ENCODE measurements at regions not wholly inside any gene's neighbourhood (a gene's known extent, or its start where the extent isn't known, plus 50 kb on each side); places are given as distances from the start of the nearest gene placed in this dataset.

- no peaks in the 10 kb centered on the region for H3K9me2 ChIP-seq (ENCODE audit: insufficient read depth, low read length)
- H3K4me3 ChIP-seq (ENCODE audit: low read length): no peak overlapping the region
- no peak for TF ChIP-seq RAD21 (conservative IDR thresholded peaks at IDR 0.05)
- no peak overlapping the region for H3K9ac ChIP-seq (ENCODE audit: low read length)
- H3K27ac ChIP-seq (ENCODE audit: low read length): no peak overlapping the region
- no peaks in the 10 kb centered on the region for H4K20me1 ChIP-seq (ENCODE audit: insufficient read depth)
- H3F3A ChIP-seq (ENCODE audit: insufficient read depth, low read length, poor library complexity, severe bottlenecking): no peaks in the 10 kb centered on the region
- no peaks in the 10 kb centered on the region for H3K36me3 ChIP-seq (ENCODE audit: insufficient read depth, low read length)
- no peak overlapping the region for H2AFZ ChIP-seq (ENCODE audit: low read depth, low read length)
- no peaks in the 10 kb centered on the region for H3K9me3 ChIP-seq (ENCODE audit: low read length)
- no peak overlapping the region for H3K4me2 ChIP-seq (ENCODE audit: low read length)
- H3K27me3 ChIP-seq (ENCODE audit: insufficient read depth, low read depth, low read length): no peaks in the 10 kb centered on the region
- H3K79me2 ChIP-seq (replicated peaks; ENCODE audit: insufficient read depth, low read length): no peaks in the 10 kb centered on the region
These were observed 559.3 kb upstream of the ID2 start for GRCh38 chr2:8122520-8122919.

DNA sequence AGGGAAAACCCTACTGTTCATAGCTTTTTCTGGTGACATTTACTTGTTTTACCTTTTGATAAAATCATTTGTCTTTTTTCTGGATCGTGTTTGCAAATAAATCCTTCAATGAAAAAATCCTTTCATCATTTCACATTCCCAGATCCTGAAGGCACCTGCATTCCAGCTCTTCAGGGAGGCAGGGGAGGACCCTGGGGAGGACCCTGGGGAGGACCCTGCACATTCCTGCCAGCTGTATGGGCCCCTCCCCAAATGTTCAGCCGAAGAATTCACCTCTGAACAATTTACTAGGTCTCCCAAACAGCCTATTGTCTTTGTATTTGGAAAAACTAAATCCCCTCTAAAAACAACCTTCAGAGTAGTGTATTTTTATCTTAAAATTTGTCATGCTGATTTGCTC, 558.4 kb upstream of the ID2 start:
- Histone ChIP-seq H3K9me3 (ENCODE audit: low read length) (no peaks in the 10 kb centered on the region), H3K27ac (ENCODE audit: low read length) (no peak overlapping the region), H3K36me3 (ENCODE audit: insufficient read depth, low read length) (no peaks in the 10 kb centered on the region), H4K20me1 (ENCODE audit: insufficient read depth) (no peaks in the 10 kb centered on the region), H3K9me2 (ENCODE audit: insufficient read depth, low read length) (no peaks in the 10 kb centered on the region), H3K27me3 (ENCODE audit: insufficient read depth, low read depth, low read length) (no peaks in the 10 kb centered on the region), H3K4me2 (ENCODE audit: low read length) (no peak overlapping the region), H3K9ac (ENCODE audit: low read length) (no peak overlapping the region), H3F3A (ENCODE audit: insufficient read depth, low read length, poor library complexity, severe bottlenecking) (no peaks in the 10 kb centered on the region), H3K4me3 (ENCODE audit: low read length) (no peak overlapping the region), H2AFZ (ENCODE audit: low read depth, low read length) (no peak overlapping the region), H3K79me2 (replicated peaks; ENCODE audit: insufficient read depth, low read length) (no peaks in the 10 kb centered on the region)
- TF ChIP-seq, protein P1, sequence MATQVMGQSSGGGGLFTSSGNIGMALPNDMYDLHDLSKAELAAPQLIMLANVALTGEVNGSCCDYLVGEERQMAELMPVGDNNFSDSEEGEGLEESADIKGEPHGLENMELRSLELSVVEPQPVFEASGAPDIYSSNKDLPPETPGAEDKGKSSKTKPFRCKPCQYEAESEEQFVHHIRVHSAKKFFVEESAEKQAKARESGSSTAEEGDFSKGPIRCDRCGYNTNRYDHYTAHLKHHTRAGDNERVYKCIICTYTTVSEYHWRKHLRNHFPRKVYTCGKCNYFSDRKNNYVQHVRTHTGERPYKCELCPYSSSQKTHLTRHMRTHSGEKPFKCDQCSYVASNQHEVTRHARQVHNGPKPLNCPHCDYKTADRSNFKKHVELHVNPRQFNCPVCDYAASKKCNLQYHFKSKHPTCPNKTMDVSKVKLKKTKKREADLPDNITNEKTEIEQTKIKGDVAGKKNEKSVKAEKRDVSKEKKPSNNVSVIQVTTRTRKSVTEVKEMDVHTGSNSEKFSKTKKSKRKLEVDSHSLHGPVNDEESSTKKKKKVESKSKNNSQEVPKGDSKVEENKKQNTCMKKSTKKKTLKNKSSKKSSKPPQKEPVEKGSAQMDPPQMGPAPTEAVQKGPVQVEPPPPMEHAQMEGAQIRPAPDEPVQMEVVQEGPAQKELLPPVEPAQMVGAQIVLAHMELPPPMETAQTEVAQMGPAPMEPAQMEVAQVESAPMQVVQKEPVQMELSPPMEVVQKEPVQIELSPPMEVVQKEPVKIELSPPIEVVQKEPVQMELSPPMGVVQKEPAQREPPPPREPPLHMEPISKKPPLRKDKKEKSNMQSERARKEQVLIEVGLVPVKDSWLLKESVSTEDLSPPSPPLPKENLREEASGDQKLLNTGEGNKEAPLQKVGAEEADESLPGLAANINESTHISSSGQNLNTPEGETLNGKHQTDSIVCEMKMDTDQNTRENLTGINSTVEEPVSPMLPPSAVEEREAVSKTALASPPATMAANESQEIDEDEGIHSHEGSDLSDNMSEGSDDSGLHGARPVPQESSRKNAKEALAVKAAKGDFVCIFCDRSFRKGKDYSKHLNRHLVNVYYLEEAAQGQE (IDR thresholded peaks at IDR 0.05; ENCODE audit: borderline replicate concordance): no peak
- TF ChIP-seq RAD21 (conservative IDR thresholded peaks at IDR 0.05) (no peak), SMC3 (conservative IDR thresholded peaks at IDR 0.05; ENCODE audit: poor library complexity) (no peak), CTCF (IDR thresholded peaks at IDR 0.05; ENCODE audit: poor library complexity, severe bottlenecking) (no peak), EP300 (conservative IDR thresholded peaks at IDR 0.05; ENCODE audit: poor library complexity, severe bottlenecking) (no peak), TAF1 (IDR thresholded peaks at IDR 0.05; ENCODE audit: low read depth) (no peak), POLR2AphosphoS5 (IDR thresholded peaks at IDR 0.05) (no peak), EZH2 (IDR thresholded peaks at IDR 0.05; ENCODE audit: borderline replicate concordance, insufficient read depth, low read length, poor library complexity, severe bottlenecking) (no peak), MXI1 (conservative IDR thresholded peaks at IDR 0.05; ENCODE audit: poor library complexity, severe bottlenecking) (no peak)

All from neural cell (in vitro differentiated cells).